HG03095 (cell line): ENCODE measurements at regions not wholly inside any gene's neighbourhood (a gene's known extent, or its start where the extent isn't known, plus 50 kb on each side); places are given as distances from the start of the nearest gene placed in this dataset.

Experiments
- ATAC-seq: cut with Tn5 transposase; IDR thresholded peaks from one replicate; pipeline ENCODE4 v1.9.1; 2021; ENCODE audit warnings: moderate library complexity; ENCODE audit not compliant: unreplicated experiment

- no peak for ATAC-seq
Measured at GRCh38 chr4:123972031-123972430, 575.4 kb downstream of the SPRY1 start.

GRCh38 chr4:123974386-123975149 is 578.0 kb downstream of the SPRY1 start:
- ATAC-seq: no peak

- no peak for ATAC-seq
Measured at GRCh38 chr4:123976285-123976684, 579.7 kb downstream of the SPRY1 start.

GRCh38 chr4:123976819-123977218 is 580.2 kb downstream of the SPRY1 start:
- no peak for ATAC-seq

- ATAC-seq: no peak
Measured at GRCh38 chr4:123977641-123978081, 581.1 kb downstream of the SPRY1 start.

GRCh38 chr4:123978637-123979036 is 582.0 kb downstream of the SPRY1 start:
- ATAC-seq: no peak

GRCh38 chr4:123980736-123981300 is 584.2 kb downstream of the SPRY1 start:
- no peak for ATAC-seq

- no peak for ATAC-seq
Measured at GRCh38 chr4:123984886-123985285, 588.3 kb downstream of the SPRY1 start.

GRCh38 chr4:123986268-123986798 is 589.7 kb downstream of the SPRY1 start:
- no peak for ATAC-seq

GRCh38 chr4:123987408-123987807 is 590.8 kb downstream of the SPRY1 start:
- ATAC-seq: no peak

GRCh38 chr4:123990310-123990870 is 593.8 kb downstream of the SPRY1 start:
- no peak for ATAC-seq

- no peak for ATAC-seq
Measured at GRCh38 chr4:123994917-123995316, 598.3 kb downstream of the SPRY1 start.

- no peak for ATAC-seq
Measured at GRCh38 chr4:123995936-123996335, 599.3 kb downstream of the SPRY1 start.

- ATAC-seq: no peak
Measured at GRCh38 chr4:123996718-123997510, 600.3 kb downstream of the SPRY1 start.

- no peak for ATAC-seq
Measured at GRCh38 chr4:123997776-123998449, 601.3 kb downstream of the SPRY1 start.

- ATAC-seq: no peak
Measured at GRCh38 chr4:124000233-124000632, 603.6 kb downstream of the SPRY1 start.

GRCh38 chr4:124015766-124016165 is 619.2 kb downstream of the SPRY1 start:
- no peak for ATAC-seq

- no peak for ATAC-seq
Measured at GRCh38 chr4:124017185-124017785, 620.7 kb downstream of the SPRY1 start.

GRCh38 chr4:124018383-124019317 is 622.1 kb downstream of the SPRY1 start:
- ATAC-seq: peak; percentile 100
